T-helper 17 cell (primary cell): ENCODE measurements at regions not wholly inside any gene's neighbourhood (a gene's known extent, or its start where the extent isn't known, plus 50 kb on each side); places are given as distances from the start of the nearest gene placed in this dataset.

ENCODE experiments used
- ATAC-seq: fragments of 150-1000 bp; cut with Tn5 transposase; 2 replicates; pipeline ENCODE4 v1.10.0; 2021; ENCODE audit warnings: mild to moderate bottlenecking, moderate library complexity
- DNase-seq, 3 donors: peaks; one replicate each; pipeline versions ENCODE4 v3.0.0 to v3.0.0-alpha.2; 2020 to 2021
- H3K9me3 ChIP-seq: one replicate; pipeline ENCODE4 v1.7.0; 2013; ENCODE audit warnings: low read length, mild to moderate bottlenecking; ENCODE audit not compliant: control insufficient read depth, poor library complexity, severe bottlenecking
- H3K27ac Mint-ChIP-seq: one replicate; pipeline ENCODE4 v1.8.0; 2022; ENCODE audit warnings: mild to moderate bottlenecking, moderate library complexity, mixed read lengths
- H3K27me3 Mint-ChIP-seq: one replicate; pipeline ENCODE4 v1.8.0; 2022; ENCODE audit warnings: mixed read lengths
- H3K36me3 Mint-ChIP-seq: one replicate; pipeline ENCODE4 v1.8.0; 2022; ENCODE audit warnings: low read depth, mixed read lengths
- H3K4me1 Mint-ChIP-seq: one replicate; pipeline ENCODE4 v1.8.0; 2022; ENCODE audit warnings: mild to moderate bottlenecking, mixed read lengths
- H3K4me3 Mint-ChIP-seq: one replicate; pipeline ENCODE4 v1.8.0; 2022; ENCODE audit warnings: mild to moderate bottlenecking, moderate library complexity, mixed read lengths

DNA sequence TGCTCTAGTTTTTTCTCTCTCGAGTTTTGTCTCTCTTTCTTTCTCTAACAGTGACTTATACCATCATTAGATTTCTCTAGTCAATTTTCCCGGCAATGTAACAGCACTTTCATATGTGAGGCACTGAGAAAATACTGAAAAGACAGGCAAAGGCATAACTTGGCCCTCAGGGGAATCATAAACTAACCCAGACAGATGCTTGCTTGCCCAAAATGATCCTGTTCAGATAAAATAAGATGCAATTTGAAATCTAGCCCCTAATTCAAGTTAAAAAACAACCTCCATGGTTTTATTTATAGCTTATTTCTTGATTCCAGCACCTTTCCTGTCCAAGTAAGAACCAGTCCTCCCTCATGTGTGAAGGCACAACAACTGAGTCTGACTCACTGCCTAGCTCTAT is 294.6 kb downstream of the GAS1 start:
- H3K4me3 Mint-ChIP-seq = no peak overlapping the region
- DNase-seq = no peak
- no peaks in the 10 kb centered on the region for H3K9me3 ChIP-seq
- peaks cover 11% of the 10 kb centered on the region for H3K27me3 Mint-ChIP-seq
- no peak overlapping the region for H3K27ac Mint-ChIP-seq
- H3K4me1 Mint-ChIP-seq = no peaks in the 10 kb centered on the region
- no peaks in the 10 kb centered on the region for H3K36me3 Mint-ChIP-seq
- ATAC-seq = no peak

DNA sequence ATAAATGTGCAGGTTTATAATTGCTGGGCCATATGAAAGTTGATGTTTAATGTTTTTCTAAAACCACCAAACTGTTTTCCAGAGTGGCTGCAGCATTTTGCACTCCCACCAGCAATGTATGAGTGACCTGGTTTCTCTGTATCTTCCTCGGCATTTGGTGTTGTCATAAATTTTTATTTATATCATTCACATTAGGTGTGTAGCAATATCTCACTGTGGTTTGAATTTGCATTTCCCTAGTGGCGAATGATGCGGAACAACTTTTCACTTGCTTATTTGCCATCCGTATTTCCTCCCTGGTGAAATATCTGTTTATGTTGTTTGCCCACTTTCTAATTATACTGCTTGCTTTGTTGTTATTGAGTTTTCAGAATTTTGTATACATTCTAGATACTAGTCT is 295.7 kb upstream of the TUT7 start:
- no peak overlapping the region for H3K4me3 Mint-ChIP-seq
- ATAC-seq (no peak), DNase-seq (no peak)
- H3K27ac Mint-ChIP-seq = no peak overlapping the region
- peaks cover 11% of the 10 kb centered on the region for H3K27me3 Mint-ChIP-seq
- no peaks in the 10 kb centered on the region for H3K36me3 Mint-ChIP-seq
- H3K9me3 ChIP-seq = no peaks in the 10 kb centered on the region
- H3K4me1 Mint-ChIP-seq = no peaks in the 10 kb centered on the region

DNA sequence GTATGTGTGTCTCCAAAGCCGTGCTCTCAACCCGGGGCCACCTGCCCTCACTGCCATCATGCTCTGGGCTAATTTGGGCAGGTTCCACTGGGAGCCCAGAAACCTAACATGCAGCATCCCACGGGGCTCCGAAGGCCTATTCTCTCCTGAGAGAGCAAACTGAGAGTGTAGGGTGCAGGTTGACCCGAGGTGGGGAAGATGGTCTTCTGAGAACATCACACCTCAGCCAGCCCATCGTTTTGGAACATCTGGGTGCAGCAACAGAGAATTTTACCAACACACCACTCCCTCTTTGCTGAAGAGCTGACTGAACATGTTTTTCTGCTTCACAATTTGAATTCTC is 294.6 kb upstream of the TUT7 start:
- no peak for DNase-seq
- ATAC-seq = no peak
- H3K27me3 Mint-ChIP-seq = peaks cover 13% of the 10 kb centered on the region
- no peaks in the 10 kb centered on the region for H3K4me1 Mint-ChIP-seq
- H3K9me3 ChIP-seq = no peaks in the 10 kb centered on the region
- H3K4me3 Mint-ChIP-seq = no peak overlapping the region
- H3K27ac Mint-ChIP-seq = no peak overlapping the region
- H3K36me3 Mint-ChIP-seq = no peaks in the 10 kb centered on the region

DNA sequence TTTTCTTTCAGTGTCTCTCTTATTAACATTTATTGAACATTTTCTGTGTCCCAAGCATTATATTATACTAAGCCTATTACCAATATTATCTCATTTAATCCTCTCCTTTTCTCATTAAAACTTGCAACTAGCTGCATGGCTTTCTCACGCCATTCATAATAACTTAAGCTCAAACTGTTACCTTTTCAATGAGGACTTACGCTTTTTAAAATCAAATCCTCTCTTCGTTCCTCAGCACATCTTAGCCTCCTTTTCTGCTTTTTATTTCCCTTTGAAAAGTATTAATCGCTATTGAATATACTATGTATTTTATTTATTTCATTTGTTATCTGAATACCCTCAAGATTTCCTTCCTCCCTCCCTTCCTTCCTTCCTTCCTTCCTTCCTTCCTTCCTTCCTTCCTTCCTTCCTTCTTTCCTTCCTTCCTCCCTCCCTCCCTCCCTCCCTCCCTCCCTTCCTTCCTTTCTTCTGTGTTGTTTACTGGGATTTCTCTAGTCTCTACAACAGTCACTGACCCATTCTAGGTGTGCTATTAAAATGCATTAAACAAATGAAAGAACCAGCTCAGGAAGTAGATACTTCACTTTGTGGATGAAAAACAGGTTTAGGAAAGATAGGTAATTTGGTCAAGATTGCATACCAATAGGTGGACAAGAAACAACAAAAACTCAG is 294.1 kb upstream of the TUT7 start:
- no peak for ATAC-seq
- Mint-ChIP-seq H3K36me3 (no peaks in the 10 kb centered on the region), H3K27ac (no peak overlapping the region), H3K4me3 (no peak overlapping the region), H3K27me3 (peaks cover 18% of the 10 kb centered on the region), H3K4me1 (no peaks in the 10 kb centered on the region)
- no peak for DNase-seq
- no peaks in the 10 kb centered on the region for H3K9me3 ChIP-seq

DNA sequence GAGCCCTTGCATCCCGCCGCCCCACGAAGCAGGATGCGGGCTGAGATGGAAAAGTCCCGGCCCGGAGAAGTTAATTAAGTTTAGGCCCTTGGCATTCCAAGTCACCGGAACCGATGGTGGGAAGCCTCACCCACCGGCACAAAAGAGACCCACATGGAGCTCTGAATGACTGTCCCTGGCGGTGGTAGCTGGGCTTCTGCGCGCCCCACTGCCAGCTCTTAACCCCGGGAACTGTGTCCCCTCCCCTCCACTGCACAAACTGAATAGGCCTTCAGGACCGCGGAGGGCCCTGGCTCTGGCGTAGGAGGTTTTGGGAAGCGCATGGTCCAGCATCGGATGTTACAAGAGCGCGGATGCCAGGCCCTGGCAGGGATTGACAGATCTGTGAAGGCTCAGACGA is 291.1 kb upstream of the TUT7 start:
- H3K27me3 Mint-ChIP-seq = peaks cover 19% of the 10 kb centered on the region
- H3K36me3 Mint-ChIP-seq = no peaks in the 10 kb centered on the region
- H3K27ac Mint-ChIP-seq = no peak overlapping the region
- no peaks in the 10 kb centered on the region for H3K4me1 Mint-ChIP-seq
- no peak overlapping the region for H3K4me3 Mint-ChIP-seq
- H3K9me3 ChIP-seq = no peaks in the 10 kb centered on the region
- DNase-seq = no peak
- no peak for ATAC-seq

DNA sequence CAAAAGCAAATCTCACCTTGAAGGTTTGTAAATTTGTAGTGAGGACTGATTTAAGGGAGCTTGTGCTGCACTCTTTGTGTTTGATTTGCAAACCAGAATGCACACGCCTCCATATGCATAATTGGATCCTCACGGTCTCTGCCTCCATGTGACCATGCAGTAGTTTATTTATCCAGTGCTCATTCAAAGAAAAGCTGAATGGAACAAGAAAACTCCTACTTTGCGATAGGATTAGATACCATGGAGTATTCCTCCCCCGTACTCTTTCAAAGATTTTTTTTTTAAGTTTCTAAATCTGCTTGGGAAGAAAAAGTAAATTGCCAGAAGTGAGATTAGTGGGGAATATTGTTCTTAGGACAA is 290.4 kb upstream of the TUT7 start:
- H3K4me1 Mint-ChIP-seq = no peaks in the 10 kb centered on the region
- H3K36me3 Mint-ChIP-seq = no peaks in the 10 kb centered on the region
- ATAC-seq (no peak), DNase-seq (no peak)
- no peak overlapping the region for H3K27ac Mint-ChIP-seq
- H3K4me3 Mint-ChIP-seq = no peak overlapping the region
- H3K9me3 ChIP-seq = no peaks in the 10 kb centered on the region
- H3K27me3 Mint-ChIP-seq = peaks cover 22% of the 10 kb centered on the region

DNA sequence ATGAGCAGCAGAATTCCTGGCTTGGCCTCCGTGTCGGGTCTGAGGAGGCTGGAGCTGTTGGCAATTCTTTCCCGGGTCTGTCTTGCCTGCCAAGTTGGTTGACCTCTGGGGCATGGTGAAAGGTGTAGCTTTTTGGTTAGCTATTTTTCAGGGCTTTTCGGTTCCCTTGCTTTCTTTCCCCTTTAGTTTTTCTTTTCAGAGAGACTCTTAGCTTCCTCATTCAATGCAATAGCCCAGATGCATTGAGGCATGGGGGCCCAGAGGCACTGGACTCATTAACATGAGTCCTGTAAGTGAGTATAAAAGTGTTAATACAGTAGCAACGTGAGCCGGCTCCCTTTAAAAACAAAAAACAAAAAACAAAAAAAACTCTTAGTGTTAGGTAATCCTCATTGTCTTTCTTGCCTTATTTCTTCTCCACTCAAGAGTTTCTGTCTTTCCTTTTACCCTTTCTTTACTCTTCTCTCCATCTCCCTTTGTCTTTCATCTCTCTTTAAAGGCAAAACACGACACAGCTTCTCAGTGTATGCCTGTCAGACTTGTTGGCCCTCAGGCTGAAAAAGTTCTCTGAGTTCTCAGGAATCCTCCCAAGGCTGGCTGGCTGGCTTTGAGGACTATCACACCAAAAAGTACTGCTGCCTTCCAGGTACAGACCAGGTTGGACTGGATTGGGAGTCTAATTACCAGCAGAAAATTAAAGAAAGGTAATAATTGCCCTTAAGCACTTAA is 289.9 kb upstream of the TUT7 start:
- no peak for ATAC-seq
- no peak overlapping the region for H3K27ac Mint-ChIP-seq

DNA sequence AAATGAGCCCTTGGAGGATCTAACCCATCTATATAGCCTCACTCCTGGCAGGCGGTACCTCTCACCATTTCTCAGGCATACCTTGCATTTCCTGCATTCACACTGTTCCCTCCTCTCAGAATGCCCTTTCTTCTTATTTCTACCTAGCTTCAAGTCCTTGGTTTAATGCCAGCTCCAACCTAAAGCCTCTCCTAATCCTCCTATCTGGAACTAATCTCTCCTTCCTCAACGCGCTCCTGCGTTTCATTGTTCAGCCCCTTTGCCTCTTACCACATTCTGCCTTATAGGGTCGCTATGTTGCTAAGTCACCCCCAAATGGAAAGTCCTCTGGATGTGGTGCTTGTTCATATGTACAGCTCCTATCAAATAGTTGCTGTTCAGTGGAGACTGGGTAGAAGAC is 288.5 kb upstream of the TUT7 start:
- peaks cover 29% of the 10 kb centered on the region for H3K27me3 Mint-ChIP-seq
- ATAC-seq = no peak

More for the DNA sequence above, 289.9 kb upstream of the TUT7 start:
- Mint-ChIP-seq H3K27me3 (peaks cover 24% of the 10 kb centered on the region), H3K36me3 (no peaks in the 10 kb centered on the region), H3K4me3 (no peak overlapping the region), H3K4me1 (no peaks in the 10 kb centered on the region)
- DNase-seq = no peak
- no peaks in the 10 kb centered on the region for H3K9me3 ChIP-seq

DNA sequence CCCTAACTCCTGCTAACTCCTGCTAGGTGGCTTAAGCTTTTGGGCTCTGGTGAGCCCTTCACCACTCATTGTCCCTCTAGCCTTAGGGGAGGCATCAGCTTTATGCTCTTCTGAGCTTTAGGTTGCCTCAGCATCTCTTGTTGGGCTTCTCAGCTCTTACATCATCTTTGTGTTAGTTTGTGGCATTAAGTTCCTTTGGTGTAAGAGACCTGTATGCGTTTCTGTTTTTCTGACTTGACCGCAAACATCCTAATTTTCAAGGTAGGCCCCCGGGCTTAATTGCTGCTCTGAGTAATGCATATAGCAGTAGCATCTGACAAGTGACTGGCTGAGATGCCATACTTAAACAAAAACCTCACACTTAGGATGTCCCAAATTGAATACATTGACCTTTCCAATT is 287.8 kb upstream of the TUT7 start:
- ATAC-seq (no peak), DNase-seq (no peak)
- Mint-ChIP-seq H3K27ac (no peak overlapping the region), H3K4me1 (no peaks in the 10 kb centered on the region), H3K4me3 (no peak overlapping the region), H3K36me3 (no peaks in the 10 kb centered on the region), H3K27me3 (peaks cover 35% of the 10 kb centered on the region)
- no peaks in the 10 kb centered on the region for H3K9me3 ChIP-seq

More for the DNA sequence above, 288.5 kb upstream of the TUT7 start:
- no peaks in the 10 kb centered on the region for H3K36me3 Mint-ChIP-seq
- no peaks in the 10 kb centered on the region for H3K4me1 Mint-ChIP-seq
- H3K9me3 ChIP-seq = no peaks in the 10 kb centered on the region
- H3K27ac Mint-ChIP-seq = no peak overlapping the region
- H3K4me3 Mint-ChIP-seq = no peak overlapping the region
- no peak for DNase-seq

DNA sequence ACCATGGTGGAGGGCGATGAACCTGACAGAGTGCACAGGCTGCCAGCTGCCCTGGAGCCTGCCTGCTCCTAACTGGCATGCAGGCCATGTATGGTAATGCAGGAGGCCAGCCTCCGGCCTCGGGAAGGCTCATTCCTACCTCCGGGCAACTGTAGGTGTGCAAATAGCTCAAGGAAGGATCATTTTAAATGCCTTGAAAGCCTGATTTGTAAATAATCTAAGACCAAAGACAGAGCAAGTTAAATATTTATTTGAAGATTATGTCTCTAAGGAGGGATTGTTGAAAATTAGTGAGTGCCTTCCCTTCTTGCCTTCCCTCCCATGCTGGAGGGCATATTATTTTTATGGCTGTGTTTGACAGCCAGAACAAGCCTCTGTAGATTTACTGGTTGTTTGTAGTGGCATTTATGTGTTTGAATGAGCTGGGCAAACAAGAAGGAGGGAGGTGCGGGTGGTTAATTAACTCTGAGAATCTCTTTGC is 285.7 kb upstream of the TUT7 start:
- H3K9me3 ChIP-seq = no peaks in the 10 kb centered on the region
- H3K4me3 Mint-ChIP-seq = no peak overlapping the region
- no peak overlapping the region for H3K27ac Mint-ChIP-seq
- no peaks in the 10 kb centered on the region for H3K4me1 Mint-ChIP-seq
- H3K36me3 Mint-ChIP-seq = no peaks in the 10 kb centered on the region
- H3K27me3 Mint-ChIP-seq = peaks cover 47% of the 10 kb centered on the region
- no peak for DNase-seq
- no peak for ATAC-seq

DNA sequence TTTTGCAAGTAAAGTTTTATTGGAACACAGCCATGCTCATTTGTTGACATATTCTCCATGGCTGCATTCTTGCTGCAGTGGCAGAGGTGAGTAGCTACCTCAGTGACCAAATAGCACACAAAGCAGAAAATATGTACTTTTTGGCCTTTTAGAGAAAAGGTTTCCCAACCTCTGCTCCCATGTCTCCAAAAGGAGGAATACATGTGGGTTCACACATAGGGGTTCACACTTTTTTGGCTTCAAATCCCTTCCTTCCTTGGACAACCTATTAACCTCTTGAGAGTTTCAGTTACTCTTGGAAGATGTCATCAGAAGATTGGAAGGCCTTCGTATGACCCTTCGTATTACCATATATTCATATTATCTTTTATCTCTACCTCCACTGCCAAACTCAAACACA is 285.1 kb upstream of the TUT7 start:
- no peak overlapping the region for H3K27ac Mint-ChIP-seq
- no peak overlapping the region for H3K4me3 Mint-ChIP-seq
- peaks cover 50% of the 10 kb centered on the region for H3K27me3 Mint-ChIP-seq
- DNase-seq (no peak), ATAC-seq (no peak)
- H3K36me3 Mint-ChIP-seq = no peaks in the 10 kb centered on the region
- H3K9me3 ChIP-seq = no peaks in the 10 kb centered on the region
- H3K4me1 Mint-ChIP-seq = no peaks in the 10 kb centered on the region

DNA sequence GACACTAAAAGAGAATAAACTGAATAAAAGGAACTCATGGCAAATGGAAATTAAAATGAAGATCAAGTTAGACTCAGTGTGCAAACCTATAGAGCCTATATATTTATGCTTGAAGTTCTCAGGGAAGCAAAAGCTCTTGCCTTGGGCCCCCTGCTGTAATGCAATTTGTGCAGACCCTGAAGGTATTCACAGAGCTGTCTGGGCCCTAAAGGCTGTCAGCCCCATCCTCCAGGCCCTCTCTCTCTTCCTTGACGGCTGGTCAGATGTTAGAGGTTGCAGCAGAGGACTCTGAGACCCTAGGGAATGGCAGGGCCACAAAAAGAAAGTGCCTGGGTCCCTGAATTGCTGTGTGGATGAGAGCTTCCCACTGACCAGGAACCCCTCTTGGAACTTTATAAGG is 283.9 kb upstream of the TUT7 start:
- no peak for ATAC-seq
- no peaks in the 10 kb centered on the region for H3K36me3 Mint-ChIP-seq
- no peak overlapping the region for H3K4me3 Mint-ChIP-seq
- DNase-seq = no peak
- no peak overlapping the region for H3K27ac Mint-ChIP-seq
- H3K4me1 Mint-ChIP-seq = no peaks in the 10 kb centered on the region
- peaks cover 49% of the 10 kb centered on the region for H3K27me3 Mint-ChIP-seq
- no peaks in the 10 kb centered on the region for H3K9me3 ChIP-seq

DNA sequence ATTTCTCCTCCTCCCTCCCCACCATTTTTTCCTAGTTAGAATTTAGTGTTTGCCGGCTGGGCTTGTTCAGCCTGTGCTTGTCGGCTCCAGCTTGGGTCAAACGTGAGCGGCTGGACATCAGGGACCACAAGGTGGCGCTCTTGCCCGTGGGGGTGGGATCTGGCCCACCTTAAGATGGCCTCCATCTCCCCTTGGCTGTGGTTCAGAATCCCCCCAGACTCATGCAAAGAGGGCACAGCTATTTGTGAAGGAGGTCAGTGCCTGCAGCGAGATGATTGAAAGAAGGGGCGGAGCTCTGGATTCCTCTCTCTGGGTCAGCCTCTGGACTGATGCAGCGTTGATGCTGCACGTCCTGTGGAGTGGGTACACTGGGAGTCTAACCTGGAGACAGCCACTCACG is 283.3 kb upstream of the TUT7 start:
- no peak overlapping the region for H3K27ac Mint-ChIP-seq
- ATAC-seq (no peak), DNase-seq (no peak)
- H3K36me3 Mint-ChIP-seq = no peaks in the 10 kb centered on the region
- peaks cover 49% of the 10 kb centered on the region for H3K27me3 Mint-ChIP-seq
- H3K9me3 ChIP-seq = no peaks in the 10 kb centered on the region
- no peak overlapping the region for H3K4me3 Mint-ChIP-seq
- H3K4me1 Mint-ChIP-seq = no peaks in the 10 kb centered on the region

DNA sequence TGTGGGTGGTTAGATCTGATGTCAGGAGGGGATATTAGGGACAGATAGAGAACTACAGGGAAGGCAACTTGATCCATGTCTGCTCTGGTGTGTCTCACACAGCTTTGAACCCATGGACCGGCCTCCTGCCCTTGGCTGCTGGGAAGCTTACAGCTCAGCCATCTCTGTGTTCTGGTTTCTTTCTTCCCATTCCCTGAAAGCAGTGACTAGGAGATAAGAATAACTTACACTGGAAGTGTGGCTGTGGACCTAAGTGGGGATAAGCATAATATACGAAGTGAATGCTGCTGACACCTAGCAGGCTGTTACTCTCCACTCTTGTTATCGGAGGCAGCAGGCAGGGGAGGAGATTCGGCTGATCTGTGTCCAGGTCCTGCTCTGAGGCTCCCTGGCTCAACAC is 282.3 kb upstream of the TUT7 start:
- Mint-ChIP-seq H3K27ac (no peak overlapping the region), H3K4me3 (no peak overlapping the region), H3K4me1 (no peaks in the 10 kb centered on the region), H3K27me3 (peaks cover 43% of the 10 kb centered on the region), H3K36me3 (no peaks in the 10 kb centered on the region)
- DNase-seq (no peak), ATAC-seq (no peak)
- H3K9me3 ChIP-seq = no peaks in the 10 kb centered on the region
